ENCODE measurements at regions not wholly inside any gene's neighbourhood (a gene's known extent, or its start where the extent isn't known, plus 50 kb on each side); places are given as distances from the start of the nearest gene placed in this dataset.
A peak's percentile ranks its signal among the peaks of the same experiment; 100 is the strongest.
"Not testable (repeated sequence)": the region's sequence is repeated elsewhere in the genome, so short reads cannot be mapped to it uniquely, and the experiment has no call there.

- DNase-seq: no peak
These were observed 109.8 kb upstream of the HDX start for GRCh38 chrX:84611843-84612636.

DNA sequence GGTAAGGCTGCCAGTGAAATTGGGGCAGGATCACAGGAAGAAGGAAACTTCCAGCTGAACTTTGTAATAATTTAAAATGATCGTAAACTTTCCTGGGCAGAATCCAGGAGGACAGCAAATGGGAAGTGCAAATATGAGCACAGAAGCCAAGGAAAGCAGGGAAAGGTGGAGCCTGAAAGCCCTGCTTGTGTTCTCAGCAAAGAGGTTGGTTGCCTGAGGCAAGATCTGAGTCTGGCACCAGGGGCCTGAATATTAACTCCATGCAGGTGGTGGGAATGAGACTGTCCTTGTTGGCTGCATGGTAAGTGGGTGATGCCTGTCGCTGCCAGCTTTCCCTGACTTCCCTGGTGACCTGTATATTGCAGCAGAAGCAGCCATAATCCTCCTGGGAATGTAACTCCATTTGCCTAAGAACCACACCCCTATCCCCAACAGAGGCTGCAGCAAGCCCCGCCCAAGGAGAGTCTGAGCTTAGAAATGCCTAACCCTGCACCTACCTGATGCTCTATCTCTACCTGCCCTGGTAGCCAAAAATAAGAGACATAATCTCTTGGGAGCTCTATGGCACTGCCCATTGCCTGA, 132.0 kb upstream of the HDX start:
- no peak for DNase-seq

- DNase-seq: no peak
These were observed 163.8 kb upstream of the HDX start for GRCh38 chrX:84666086-84666485.

DNA sequence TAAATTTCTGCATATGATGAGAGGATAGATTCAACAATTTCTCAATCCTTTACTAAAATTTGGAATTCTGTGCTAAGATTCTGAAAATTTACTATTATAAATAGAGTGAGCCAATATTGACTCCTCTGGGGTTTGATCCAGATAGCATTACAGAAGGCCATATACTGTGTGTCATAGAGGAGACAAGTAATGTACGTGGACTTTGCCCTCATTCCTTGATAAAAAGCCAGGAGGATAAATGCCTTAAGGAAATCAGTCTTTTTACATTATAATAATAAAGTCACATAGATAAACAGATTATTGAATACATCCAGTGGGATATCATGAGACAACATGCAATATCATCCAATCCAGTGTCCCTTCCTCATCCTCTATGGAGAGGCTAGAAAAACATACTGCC, 188.0 kb upstream of the HDX start:
- DNase-seq: no peak

- DNase-seq: no peak
These were observed 207.7 kb upstream of the HDX start for GRCh38 chrX:84709987-84710386.

GRCh38 chrX:84710611-84711010, 208.4 kb upstream of the HDX start:
- peak; percentile 2 to 33 for DNase-seq

DNA sequence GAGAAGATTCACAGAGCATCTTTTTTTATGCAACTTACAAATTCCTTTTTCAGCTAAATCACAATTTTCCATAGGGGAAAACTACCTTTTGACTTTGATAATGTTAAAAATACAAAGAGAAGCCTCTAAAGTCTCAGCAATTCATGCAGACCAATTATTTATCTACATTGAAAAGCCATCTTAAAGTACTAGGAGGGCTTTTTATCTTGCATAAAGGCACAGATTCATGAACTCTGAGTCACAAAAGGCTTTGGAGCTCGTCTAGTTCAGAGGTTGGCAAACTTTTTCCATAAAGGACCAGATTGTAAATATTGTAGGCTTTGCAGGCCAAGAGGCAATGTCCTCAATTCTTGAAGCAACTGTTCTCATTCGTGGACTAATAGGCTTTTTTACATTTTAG, 210.4 kb upstream of the HDX start:
- no peak for DNase-seq

DNA sequence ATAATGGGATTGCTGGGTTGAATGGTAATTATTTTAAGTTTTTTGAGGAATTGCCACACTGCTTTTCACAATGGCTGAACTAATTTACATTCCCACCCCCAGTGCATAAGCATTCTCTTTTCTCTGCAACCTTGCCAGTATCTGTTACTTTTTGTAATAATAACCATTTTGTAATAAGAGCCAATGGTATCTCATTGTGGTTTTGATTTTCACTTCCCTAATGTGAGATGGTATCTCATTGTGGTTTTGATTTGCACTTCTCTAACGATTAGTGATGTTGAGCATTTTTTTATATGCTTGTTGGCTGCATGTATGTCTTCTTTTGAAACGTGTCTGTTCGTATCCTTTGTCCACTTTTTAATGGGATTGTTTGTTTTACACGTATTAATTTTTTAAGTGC, 213.1 kb upstream of the HDX start:
- no peak for DNase-seq

DNA sequence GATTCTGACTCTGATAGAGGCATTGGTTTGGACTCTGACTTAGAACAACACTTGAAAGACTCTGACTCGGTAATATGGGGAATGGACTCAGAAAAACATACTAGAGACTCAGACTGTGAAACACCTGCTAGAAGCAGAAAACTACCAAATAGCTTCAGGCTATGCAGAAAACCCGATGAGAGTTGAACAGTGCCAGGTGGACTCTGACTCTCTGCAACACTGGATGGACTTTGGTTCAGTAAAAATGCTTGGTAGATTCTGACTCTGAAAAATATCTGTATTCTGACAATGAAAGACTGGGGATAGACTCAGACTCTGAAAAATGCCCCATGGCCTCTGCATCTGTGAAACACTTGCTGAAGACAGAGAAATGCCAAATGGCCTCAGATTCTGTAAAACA, 215.1 kb upstream of the HDX start:
- no peak for DNase-seq

DNA sequence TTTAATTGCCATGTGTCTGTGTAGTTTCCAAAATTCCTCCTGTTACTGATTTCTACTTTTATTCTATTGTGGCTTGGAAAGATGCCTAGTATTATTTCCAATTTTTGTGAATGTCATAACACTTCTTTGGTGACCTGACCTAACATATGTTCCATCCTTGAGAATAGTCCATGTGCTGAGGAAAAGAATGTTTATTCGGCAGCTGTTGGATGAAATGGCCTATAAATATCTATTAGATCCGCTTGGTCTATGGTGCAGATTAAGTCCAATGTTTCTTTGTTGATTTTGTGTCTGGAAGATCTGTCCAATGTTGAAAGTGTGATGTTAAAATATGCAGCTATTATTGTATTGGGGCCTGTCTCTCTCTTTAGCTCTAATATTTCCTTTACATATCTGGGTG, 219.2 kb upstream of the HDX start:
- DNase-seq: no peak

- no peak for DNase-seq
These were observed 222.3 kb upstream of the HDX start for GRCh38 chrX:84724576-84724975.

DNA sequence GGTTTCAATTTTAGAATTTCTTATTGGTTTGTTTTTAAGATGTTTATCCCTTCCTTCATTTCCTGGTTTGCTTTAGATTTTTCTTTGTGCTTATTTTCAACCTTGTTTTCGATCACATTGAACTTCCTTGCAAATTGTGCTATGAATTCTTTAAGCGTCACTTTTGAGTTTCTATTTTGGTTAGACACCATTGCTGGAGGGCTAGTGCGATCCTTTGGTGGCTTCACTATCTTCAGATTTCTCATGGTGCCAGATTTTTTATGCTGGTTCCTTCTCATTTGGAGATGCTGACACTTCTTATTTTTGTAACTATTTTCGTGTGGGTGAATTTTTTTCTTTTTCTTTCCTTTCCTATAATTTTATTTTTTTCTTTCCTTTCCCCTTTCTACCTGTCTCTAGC, 227.2 kb upstream of the HDX start:
- DNase-seq: no peak

DNA sequence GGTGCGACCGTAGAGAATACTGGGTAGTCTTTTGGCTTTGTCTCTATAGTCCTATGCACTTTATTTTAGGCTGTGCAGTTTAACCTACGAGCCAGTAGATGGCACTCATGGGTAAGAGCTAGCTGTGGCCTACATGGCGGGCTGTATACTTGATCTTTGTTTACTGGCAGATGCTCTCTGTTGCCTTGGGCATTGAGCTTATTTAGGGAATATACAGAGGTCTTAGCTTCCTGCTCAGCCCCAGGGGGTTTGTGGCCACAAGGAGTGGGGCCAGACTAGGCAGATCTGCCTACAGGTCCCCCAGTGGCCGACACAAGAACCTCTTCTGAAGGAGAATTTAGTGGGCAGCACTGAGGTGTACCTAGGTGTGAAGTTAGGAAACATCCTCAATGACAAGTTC, 227.6 kb upstream of the HDX start:
- DNase-seq: peak; percentile 2 to 47

DNA sequence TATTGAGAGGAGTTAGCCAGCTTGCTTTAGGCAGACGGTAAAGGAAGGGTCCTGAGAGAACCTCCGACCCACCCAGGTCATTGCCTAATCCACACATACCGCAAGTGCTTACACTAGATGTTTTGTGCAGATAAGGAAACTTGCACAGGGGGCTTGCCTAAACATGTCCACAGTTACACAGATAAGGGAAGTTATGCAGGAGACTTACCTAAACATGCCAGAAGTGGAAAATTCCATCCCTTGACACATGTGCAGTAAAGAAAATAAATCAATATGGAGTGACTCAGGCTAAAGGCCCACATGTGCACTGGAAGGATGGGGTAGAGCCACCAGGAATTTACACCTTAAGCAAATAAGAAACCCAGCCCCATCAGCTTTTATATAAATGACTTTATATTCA, 232.8 kb upstream of the HDX start:
- no peak for DNase-seq

GRCh38 chrX:84737471-84737871, 235.2 kb upstream of the HDX start:
- no peak for DNase-seq

DNA sequence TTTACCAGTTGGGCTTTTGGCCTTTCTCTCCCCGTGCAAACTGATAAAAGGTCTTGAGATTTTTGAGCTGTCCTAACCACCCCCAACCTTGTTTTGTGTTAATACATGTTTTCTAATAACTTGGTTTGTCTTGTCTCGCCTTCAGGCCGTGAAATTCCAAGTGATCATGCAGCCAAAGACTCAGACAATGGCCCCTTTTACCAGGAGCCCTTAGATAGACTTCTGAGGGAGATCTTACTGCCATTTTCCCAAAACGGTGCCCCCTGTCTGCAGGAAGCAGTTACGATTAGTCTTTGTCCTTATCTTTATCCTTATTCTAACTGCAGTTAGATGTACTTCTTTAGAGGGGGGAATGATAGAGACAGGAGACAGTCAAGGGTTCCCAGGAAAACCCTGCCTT, 245.3 kb upstream of the HDX start:
- DNase-seq: no peak

GRCh38 chrX:84748965-84749656, 246.9 kb upstream of the HDX start:
- no peak for DNase-seq

- DNase-seq: no peak
These were observed 243.1 kb upstream of the APOOL start for GRCh38 chrX:84760560-84760959.

GRCh38 chrX:84796321-84796720, 207.4 kb upstream of the APOOL start:
- no peak for DNase-seq

DNA sequence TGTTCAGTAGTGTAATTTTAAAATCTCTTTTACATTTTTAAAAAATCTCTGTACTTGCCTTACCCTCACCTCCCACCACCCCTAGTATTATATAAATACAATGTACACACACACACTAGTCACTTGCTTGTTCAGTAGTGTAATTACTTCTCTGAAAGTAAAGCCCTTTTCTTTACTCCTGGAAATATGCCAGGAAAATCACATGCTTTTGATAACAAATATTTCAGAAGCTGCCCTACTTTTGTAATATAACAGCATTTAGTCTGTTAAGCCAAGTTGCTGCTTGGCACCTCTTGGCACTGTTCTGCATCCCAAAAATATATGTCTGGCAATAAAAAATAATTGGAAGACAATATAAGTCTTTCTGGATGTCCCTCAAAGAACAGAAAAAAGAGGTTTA, 172.8 kb upstream of the APOOL start:
- DNase-seq: no peak

GRCh38 chrX:84846541-84846940, 157.1 kb upstream of the APOOL start:
- DNase-seq: not testable (repeated sequence)

- not testable (repeated sequence) for DNase-seq
These were observed 152.5 kb upstream of the APOOL start for GRCh38 chrX:84851183-84851582.

DNA sequence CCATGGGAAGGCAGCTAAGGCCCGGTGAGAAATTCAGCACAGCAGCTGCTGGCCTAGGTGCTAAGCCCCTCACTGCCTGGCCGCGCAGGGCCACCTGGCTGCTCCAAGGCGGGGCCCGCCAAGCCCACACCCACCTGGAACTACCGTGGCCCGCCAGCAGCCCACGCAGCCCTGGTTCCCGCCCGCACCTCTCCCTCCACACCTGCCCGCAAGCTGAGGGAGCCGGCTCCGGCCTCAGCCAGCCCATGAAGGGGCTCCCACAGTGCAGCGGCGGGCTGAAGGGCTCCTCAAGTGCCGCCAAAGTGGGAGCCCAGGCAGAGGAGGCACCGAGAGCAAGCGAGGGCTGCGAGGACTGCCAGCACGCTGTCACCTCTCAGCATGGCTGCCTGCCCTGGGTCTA, 146.9 kb upstream of the APOOL start:
- not testable (repeated sequence) for DNase-seq

DNA sequence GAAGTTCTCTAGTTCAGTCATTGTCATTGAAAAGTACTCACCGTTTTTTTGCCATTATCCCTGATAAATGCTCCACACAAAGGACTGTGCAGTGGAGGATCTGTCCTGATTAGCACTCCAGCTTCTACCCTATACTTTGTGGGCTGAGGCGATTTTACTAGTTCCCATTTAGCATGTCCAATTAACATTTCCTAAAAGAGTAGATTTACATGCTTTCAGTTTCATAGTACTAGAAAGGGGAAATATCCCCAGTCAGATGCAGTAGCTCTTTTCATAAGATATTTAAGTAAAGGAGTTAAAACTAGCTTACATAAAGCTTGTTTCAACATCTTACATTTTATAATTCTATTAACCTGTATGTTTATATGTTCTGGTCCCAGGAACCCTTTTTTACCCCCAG, 144.9 kb upstream of the APOOL start:
- DNase-seq: not testable (repeated sequence)

Measured in NCI-H524 (cell line).